Heart left ventricle (tissue), 13 donors: ENCODE measurements at regions not wholly inside any gene's neighbourhood (a gene's known extent, or its start where the extent isn't known, plus 50 kb on each side); places are given as distances from the start of the nearest gene placed in this dataset.
"Not testable (repeated sequence)": the region's sequence is repeated elsewhere in the genome, so short reads cannot be mapped to it uniquely, and the experiment has no call there.

Source experiments
- CTCF ChIP-seq, 12 donors: fragments of 200-600 bp; sonication (generic) in 4 of 12; IDR thresholded peaks; one replicate each; pipeline versions ENCODE4 v1.5.0 to v1.8.0; 2018 to 2022; ENCODE audit warnings: antibody characterized with exemption in 12 of 12, mild to moderate bottlenecking in 5 of 12
- POLR2A ChIP-seq, 2 donors: fragments of 450-650 bp; IDR thresholded peaks; one replicate each; pipeline ENCODE4 v1.6.1; 2017; ENCODE audit warnings: antibody characterized with exemption in 2 of 2, mild to moderate bottlenecking in 2 of 2, moderate library complexity in 2 of 2
- donor health status: ischemic (EF 13 %, LVEDD 7.1; RV severe dilation, severe dysfunction).
- donor health status: DM: no; HTN: yes; CAD: no.
- donor health status: DM: no; HTN: no; CAD: no.
- donor health status: ischemic (EF 25% LVEDD 6.9; RV normal size, moderate dysfunction).
- donor health status: ischemic (EF 25% LVEDD 5.7; RV mildly dilated, moderate dysfunction).
- donor health status: ischemic (EF 35%, LVEDD 5.7; RV mildly dilated, moderate dysfunction).
- donor health status: nonischemic (EF 11% LVEDD 7.7; RV severe dilation, severe dysfunction).
- donor health status: DM: yes; HTN: yes; CAD: no.
- donor health status: PGD.
- donor health status: ischemic (EF 29% LVEDD 5.4; RV normal size, mild dysfunction).
- donor health status: nonischemic (EF 23%, LVEDD 6.1; RV moderate dilation, normal function).

GRCh38 chr10:3954007-3954406 is 169.0 kb upstream of the KLF6 start:
- TF ChIP-seq CTCF, POLR2A (IDR thresholded peaks at IDR 0.05): not testable (repeated sequence)
